ENCODE measurements at regions not wholly inside any gene's neighbourhood (a gene's known extent, or its start where the extent isn't known, plus 50 kb on each side); places are given as distances from the start of the nearest gene placed in this dataset.

DNA sequence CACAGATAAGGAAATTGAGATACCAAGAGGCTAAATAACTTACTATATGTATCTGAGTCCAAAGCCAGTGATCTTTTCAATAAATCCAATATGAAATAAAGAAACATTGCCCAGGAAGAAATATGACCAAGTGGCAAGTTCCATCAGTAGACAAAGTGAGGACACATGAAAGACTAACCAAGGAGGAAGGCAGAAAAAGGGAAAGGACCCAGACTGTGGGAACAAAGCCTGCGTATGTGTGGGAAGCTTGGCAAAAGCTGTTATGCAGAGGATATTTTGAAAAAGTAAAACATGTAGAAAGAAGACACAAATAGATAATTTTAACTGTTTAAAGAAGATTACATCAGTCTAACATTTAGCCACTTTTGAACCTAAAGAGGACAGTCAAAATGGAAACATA, 264.4 kb upstream of the PRDM1 start:
- TF ChIP-seq EZH2 (IDR thresholded peaks at IDR 0.05; ENCODE audit: insufficient read depth, low read length) = no peak
- TF ChIP-seq, protein P1, sequence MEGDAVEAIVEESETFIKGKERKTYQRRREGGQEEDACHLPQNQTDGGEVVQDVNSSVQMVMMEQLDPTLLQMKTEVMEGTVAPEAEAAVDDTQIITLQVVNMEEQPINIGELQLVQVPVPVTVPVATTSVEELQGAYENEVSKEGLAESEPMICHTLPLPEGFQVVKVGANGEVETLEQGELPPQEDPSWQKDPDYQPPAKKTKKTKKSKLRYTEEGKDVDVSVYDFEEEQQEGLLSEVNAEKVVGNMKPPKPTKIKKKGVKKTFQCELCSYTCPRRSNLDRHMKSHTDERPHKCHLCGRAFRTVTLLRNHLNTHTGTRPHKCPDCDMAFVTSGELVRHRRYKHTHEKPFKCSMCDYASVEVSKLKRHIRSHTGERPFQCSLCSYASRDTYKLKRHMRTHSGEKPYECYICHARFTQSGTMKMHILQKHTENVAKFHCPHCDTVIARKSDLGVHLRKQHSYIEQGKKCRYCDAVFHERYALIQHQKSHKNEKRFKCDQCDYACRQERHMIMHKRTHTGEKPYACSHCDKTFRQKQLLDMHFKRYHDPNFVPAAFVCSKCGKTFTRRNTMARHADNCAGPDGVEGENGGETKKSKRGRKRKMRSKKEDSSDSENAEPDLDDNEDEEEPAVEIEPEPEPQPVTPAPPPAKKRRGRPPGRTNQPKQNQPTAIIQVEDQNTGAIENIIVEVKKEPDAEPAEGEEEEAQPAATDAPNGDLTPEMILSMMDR (IDR thresholded peaks at IDR 0.05; ENCODE audit: insufficient read depth, low read depth, low read length) = no peak
